ENCODE measurements at regions not wholly inside any gene's neighbourhood (a gene's known extent, or its start where the extent isn't known, plus 50 kb on each side); places are given as distances from the start of the nearest gene placed in this dataset.

DNA sequence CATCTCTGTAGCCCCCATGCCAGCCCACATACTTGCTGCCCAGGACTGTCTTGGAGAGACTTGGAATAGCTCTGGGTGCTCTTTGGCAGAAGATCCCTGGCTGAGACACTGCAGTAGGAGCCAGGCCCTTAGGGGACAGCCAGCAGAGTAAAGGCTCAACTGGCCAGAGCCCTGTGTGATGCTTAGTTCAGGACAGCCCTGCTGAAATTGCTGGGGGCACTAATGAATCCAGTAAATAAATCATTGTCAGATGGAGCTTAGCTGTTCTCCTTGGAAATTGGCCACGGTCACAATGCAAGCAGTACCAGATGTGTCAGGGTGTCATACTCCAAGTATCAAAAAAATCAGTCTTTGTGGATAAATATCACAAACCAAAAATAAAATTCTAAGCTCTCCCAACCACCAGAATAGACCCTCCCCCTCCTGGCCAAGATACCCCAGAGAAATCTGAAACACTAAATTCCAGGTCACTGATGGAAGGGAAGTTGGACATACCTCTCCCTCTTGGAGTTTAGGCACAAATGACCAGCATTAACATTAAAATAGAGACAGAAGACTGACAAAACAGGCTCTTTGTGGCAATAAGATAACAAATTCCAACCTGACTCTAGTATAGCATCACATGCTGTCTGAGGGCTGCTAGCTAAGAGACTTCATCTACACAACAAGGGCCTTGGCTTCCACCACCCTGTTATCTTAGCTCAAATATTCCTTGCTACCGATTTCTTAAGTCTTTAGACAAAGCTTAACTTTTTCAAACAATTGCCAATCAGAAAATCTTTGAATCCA, 83.2 kb upstream of the DNAH14 start (continued):
- TF ChIP-seq, protein P1, sequence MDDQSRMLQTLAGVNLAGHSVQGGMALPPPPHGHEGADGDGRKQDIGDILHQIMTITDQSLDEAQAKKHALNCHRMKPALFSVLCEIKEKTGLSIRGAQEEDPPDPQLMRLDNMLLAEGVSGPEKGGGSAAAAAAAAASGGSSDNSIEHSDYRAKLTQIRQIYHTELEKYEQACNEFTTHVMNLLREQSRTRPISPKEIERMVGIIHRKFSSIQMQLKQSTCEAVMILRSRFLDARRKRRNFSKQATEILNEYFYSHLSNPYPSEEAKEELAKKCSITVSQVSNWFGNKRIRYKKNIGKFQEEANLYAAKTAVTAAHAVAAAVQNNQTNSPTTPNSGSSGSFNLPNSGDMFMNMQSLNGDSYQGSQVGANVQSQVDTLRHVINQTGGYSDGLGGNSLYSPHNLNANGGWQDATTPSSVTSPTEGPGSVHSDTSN (IDR thresholded peaks at IDR 0.05), result no peak

DNA sequence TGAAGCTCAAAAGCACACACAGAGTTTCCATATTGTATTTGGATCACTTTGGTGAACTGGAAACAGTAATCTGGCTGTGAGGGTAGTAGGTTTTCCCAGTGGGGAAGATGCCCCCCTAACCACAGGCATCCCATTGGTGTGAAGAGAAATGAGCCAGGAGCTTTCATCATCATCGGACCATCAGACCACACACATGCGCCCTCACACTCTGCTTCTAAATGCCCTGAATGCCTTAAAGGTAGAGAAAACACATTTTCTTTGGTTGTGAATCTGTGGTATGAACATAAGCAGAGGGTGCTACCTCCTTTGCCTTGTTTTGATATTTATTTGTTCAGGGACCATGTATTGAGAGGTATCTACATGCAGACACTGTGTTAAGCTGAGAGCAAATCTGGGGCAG, 79.0 kb upstream of the DNAH14 start:
- TF ChIP-seq RNF2 (IDR thresholded peaks at IDR 0.05; ENCODE audit: borderline replicate concordance, low read depth) (no peak), NFE2L2 (conservative IDR thresholded peaks at IDR 0.05; ENCODE audit: low read length) (no peak), ESRRA (IDR thresholded peaks at IDR 0.05; ENCODE audit: borderline replicate concordance, low read length) (no peak), ZC3H11A (IDR thresholded peaks at IDR 0.05) (no peak), RFX5 (IDR thresholded peaks at IDR 0.05) (no peak), HOXB13 (CRISPR knock-in tag; IDR thresholded peaks at IDR 0.05; ENCODE audit: low read depth) (no peak), FOSL2 (IDR thresholded peaks at IDR 0.05) (no peak), FOSL2 (CRISPR knock-in tag; IDR thresholded peaks at IDR 0.05) (no peak), KDM5A (IDR thresholded peaks at IDR 0.05) (no peak), MAZ (IDR thresholded peaks at IDR 0.05; ENCODE audit: borderline replicate concordance, low read depth, low read length) (no peak), CHD2 (IDR thresholded peaks at IDR 0.05; ENCODE audit: low read length, partially characterized antibody) (no peak)
- TF ChIP-seq, protein P2, sequence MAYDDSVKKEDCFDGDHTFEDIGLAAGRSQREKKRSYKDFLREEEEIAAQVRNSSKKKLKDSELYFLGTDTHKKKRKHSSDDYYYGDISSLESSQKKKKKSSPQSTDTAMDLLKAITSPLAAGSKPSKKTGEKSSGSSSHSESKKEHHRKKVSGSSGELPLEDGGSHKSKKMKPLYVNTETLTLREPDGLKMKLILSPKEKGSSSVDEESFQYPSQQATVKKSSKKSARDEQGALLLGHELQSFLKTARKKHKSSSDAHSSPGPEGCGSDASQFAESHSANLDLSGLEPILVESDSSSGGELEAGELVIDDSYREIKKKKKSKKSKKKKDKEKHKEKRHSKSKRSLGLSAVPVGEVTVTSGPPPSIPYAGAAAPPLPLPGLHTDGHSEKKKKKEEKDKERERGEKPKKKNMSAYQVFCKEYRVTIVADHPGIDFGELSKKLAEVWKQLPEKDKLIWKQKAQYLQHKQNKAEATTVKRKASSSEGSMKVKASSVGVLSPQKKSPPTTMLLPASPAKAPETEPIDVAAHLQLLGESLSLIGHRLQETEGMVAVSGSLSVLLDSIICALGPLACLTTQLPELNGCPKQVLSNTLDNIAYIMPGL (CRISPR knock-in tag; IDR thresholded peaks at IDR 0.05; ENCODE audit: borderline replicate concordance), result no peak
- no peak overlapping the region for H3K4me3 ChIP-seq
- ATAC-seq (no peak), DNase-seq (ENCODE audit: low read depth in 1 of 2, low spot score in 1 of 2) (no peak), FAIRE-seq (no peak)
- WGBS (ENCODE audit: missing lambda C conversion rate), result 89% methylated on average over 2 of the region's 2 CpGs
- no peak overlapping the region for H3K4me2 ChIP-seq
- CTCF ChIA-PET, result interaction anchor here (1.2 to 4.4 kb wide), 13 partner anchors 11 to 352 kb away, joined by 3 to 60 read pairs (median 6); no protein-coding TSS in a partner anchor
- POLR2A ChIA-PET, result no interaction called here
- H3K4me1 ChIP-seq, result no peaks in the 10 kb centered on the region
- H3K9me3 ChIP-seq, result no peaks in the 10 kb centered on the region
- no peak overlapping the region for H3K27ac ChIP-seq

DNA sequence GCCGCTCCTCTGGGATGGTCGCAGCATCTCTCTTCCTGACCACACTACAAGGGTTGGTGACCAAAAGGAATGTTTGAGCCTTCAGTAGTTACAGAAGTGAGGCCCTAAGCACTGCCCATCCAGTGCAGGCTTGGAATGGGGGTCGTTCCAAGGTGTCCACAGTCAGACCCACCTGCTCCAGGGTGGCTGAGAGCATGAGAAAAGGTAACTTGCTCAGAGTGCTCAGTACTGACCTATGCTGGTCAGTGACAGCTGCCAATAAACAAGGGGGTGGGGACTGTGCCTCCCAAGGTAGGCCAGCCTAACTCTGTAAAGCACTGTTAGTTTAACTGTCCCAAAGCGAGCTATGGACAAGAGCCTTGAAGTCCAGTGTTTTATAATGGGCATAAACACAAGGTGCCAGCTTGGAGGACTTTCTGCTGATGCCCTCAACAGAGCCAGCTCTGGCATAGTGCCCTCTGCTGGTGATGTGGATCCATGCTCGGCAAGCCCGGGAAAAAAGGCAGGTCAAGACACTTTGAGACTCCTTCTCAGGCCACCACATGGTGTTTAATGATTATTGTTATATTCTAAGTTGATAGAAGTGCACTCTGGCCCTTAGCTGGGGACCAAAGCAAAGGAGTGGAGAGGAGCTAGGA, 78.1 kb upstream of the DNAH14 start:
- WGBS (ENCODE audit: missing lambda C conversion rate), result 26% methylated on average over 6 of the region's 6 CpGs
- H3K4me3 ChIP-seq, result no peak overlapping the region
- H3K4me1 ChIP-seq, result no peaks in the 10 kb centered on the region
- H3K27ac ChIP-seq, result no peak overlapping the region
- ChIA-PET POLR2A (no interaction called here), CTCF (interaction anchor here (0.7 to 4.4 kb wide), 32 partner anchors 9 to 380 kb away, joined by 3 to 60 read pairs (median 4); no protein-coding TSS in a partner anchor)
- FAIRE-seq (no peak), ATAC-seq (peak; percentile 72 to 90), DNase-seq (ENCODE audit: low read depth in 1 of 2, low spot score in 1 of 2) (peak; percentile 52 to 55)
- no peak overlapping the region for H3K4me2 ChIP-seq
- H3K9me3 ChIP-seq, result no peaks in the 10 kb centered on the region
- TF ChIP-seq KDM5A (IDR thresholded peaks at IDR 0.05), result no peak
- no peak for TF ChIP-seq HOXB13 (CRISPR knock-in tag; IDR thresholded peaks at IDR 0.05; ENCODE audit: low read depth)
- TF ChIP-seq GATA3 (IDR thresholded peaks at IDR 0.05; ENCODE audit: borderline replicate concordance), result no peak
- TF ChIP-seq RNF2 (IDR thresholded peaks at IDR 0.05; ENCODE audit: borderline replicate concordance, low read depth), result no peak
- no peak for TF ChIP-seq JUN (IDR thresholded peaks at IDR 0.05)
- no peak for TF ChIP-seq POLR2A (IDR thresholded peaks at IDR 0.05; ENCODE audit: low read length)
- TF ChIP-seq SREBF2 (IDR thresholded peaks at IDR 0.05), result no peak
- TF ChIP-seq, protein P3, sequence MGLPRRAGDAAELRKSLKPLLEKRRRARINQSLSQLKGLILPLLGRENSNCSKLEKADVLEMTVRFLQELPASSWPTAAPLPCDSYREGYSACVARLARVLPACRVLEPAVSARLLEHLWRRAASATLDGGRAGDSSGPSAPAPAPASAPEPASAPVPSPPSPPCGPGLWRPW (IDR thresholded peaks at IDR 0.05), result no peak
- no peak for TF ChIP-seq CBX8 (IDR thresholded peaks at IDR 0.05)
- no peak for TF ChIP-seq HEYL (CRISPR knock-in tag; IDR thresholded peaks at IDR 0.05)
- no peak for TF ChIP-seq HOXA7 (CRISPR knock-in tag; IDR thresholded peaks at IDR 0.05)
- TF ChIP-seq CHD2 (IDR thresholded peaks at IDR 0.05; ENCODE audit: low read length, partially characterized antibody), result no peak
- no peak for TF ChIP-seq JUNB (IDR thresholded peaks at IDR 0.05)
- no peak for TF ChIP-seq CEBPB (IDR thresholded peaks at IDR 0.05)
- no peak for TF ChIP-seq FOXS1 (CRISPR knock-in tag; IDR thresholded peaks at IDR 0.05)
- no peak for TF ChIP-seq FOSB (CRISPR knock-in tag; IDR thresholded peaks at IDR 0.05)
- no peak for TF ChIP-seq ESRRA (IDR thresholded peaks at IDR 0.05; ENCODE audit: borderline replicate concordance, low read length)
- TF ChIP-seq, protein P4, sequence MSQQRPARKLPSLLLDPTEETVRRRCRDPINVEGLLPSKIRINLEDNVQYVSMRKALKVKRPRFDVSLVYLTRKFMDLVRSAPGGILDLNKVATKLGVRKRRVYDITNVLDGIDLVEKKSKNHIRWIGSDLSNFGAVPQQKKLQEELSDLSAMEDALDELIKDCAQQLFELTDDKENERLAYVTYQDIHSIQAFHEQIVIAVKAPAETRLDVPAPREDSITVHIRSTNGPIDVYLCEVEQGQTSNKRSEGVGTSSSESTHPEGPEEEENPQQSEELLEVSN (IDR thresholded peaks at IDR 0.05; ENCODE audit: borderline replicate concordance, low read depth), result no peak
- no peak for TF ChIP-seq RCOR1 (IDR thresholded peaks at IDR 0.05; ENCODE audit: low read depth, low read length)
- TF ChIP-seq SMC3 (IDR thresholded peaks at IDR 0.05), result peak; percentile 45
- TF ChIP-seq, protein P5, sequence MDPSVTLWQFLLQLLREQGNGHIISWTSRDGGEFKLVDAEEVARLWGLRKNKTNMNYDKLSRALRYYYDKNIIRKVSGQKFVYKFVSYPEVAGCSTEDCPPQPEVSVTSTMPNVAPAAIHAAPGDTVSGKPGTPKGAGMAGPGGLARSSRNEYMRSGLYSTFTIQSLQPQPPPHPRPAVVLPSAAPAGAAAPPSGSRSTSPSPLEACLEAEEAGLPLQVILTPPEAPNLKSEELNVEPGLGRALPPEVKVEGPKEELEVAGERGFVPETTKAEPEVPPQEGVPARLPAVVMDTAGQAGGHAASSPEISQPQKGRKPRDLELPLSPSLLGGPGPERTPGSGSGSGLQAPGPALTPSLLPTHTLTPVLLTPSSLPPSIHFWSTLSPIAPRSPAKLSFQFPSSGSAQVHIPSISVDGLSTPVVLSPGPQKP (IDR thresholded peaks at IDR 0.05; ENCODE audit: low read depth, low read length), result no peak
- TF ChIP-seq POLR2AphosphoS2 (conservative IDR thresholded peaks at IDR 0.05; ENCODE audit: low read length), result no peak
- TF ChIP-seq BHLHE40 (IDR thresholded peaks at IDR 0.05; ENCODE audit: low read depth, low read length), result no peak
- TF ChIP-seq RAD21 (conservative IDR thresholded peaks at IDR 0.05 in 1 of 2, IDR thresholded peaks at IDR 0.05 in 1 of 2), result peak; percentile 37 to 49; a peak in 4 of 5 replicates
